Fibroblast of skin of left quadriceps (primary cell): ENCODE measurements at regions not wholly inside any gene's neighbourhood (a gene's known extent, or its start where the extent isn't known, plus 50 kb on each side); places are given as distances from the start of the nearest gene placed in this dataset.

Experiments used
- DNase-seq, 2 experiments: peaks; one replicate each; pipeline ENCODE4 v3.0.0-alpha.2; 2013; ENCODE audit warnings: low read depth in 2 of 2

DNA sequence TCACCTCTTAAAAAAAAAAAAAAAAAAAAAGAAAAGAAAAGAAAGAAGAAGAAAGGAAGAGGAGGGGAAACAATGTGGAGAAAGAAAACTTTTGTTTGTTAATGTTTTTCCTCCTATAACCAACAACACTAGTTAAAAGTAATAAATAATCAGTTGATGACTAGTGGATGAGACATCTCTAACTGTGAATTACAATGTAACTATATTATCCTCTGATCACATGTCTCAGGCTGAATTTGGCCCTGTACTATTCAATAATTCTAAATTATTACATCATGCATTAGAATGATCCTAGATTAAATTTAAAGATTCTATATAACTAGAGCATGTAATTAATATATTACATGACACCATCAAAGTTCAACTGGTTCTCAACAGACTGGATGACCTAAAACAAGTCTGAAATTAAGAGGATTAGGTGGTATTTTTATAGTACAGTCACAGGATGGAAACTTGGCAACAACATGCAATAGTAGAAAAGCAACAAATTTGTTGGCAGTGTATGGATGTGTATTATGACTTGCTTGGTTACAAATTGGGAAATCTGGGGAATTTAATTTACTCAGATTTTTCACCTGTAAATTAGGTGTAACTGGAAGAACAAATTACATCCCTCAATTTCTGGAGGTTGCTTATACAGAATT is 269.3 kb upstream of the SETBP1 start:
- DNase-seq: no peak

DNA sequence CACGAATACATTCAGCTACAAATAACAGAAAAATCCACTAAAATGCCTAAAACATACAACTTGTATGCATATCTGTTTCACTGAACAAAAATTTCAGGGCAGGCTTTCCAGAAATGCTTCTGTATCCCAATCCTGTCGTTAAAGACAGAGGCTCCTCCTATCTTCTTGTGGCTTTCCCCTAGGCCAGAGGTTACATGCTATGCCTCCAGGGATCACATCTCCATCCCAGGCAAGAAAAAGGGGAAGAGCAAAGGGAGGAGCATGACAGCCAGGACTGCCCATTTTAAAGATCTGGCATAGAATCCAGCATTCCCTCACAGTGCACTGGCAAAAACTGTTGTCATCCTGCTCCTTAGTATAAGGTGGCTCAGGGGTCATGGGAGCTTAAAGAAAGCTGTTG is 268.7 kb upstream of the SETBP1 start:
- DNase-seq: no peak

DNA sequence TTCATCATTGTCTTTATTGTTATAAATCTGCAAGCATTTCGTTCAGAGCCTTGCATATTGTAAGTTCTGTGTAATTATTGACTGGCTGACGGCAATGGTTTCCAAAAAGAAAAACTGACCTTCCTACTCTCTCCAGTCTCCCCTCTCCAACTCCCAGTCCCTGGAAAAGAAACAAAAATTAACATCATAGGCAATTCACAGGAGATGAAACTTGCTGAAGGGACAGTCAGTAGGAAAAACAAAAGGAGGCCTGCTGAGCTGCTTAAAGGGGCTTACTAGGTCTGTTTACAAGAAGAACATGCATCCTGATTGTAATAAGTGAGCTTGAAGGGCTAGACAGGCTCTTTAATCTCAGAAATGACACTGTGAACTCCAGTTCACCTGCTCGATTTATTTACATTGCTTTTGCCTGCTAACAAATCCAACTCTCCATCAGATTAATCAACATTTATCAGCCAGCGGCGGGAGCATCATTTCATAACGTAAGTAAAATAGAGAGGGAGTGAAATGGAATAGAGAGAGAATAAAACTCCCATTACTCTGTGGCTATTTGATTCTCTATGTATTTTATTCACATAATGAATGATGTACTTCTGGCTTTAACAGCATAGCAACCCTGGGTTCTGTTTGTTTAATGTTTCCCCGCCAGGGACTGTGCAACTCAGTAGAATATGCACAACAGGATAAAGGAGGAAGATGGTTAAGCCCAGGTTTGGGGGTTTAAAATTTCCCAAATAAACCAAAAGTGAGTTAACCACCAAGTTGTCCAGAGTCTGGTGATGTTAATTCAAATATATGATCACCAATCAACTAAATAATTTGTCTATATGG is 256.7 kb upstream of the SETBP1 start:
- no peak for DNase-seq

DNA sequence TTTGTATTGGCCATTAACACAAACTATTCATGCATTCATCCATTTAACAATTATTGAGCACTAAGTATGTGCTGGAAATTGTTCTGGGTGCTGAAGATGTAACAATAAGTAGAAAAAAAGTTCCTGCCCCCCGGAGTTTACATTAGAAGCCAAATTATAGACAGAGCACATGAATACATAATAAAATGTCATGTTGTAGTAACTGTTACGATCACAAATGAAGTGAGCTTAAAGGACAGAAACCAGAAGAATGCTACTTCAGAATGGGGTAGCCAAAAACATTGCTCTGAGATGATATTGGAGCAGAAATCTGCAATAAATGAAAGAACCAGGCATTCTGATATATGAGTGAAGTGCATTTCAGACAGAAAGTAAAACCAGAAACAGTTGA is 256.0 kb upstream of the SETBP1 start:
- no peak for DNase-seq

DNA sequence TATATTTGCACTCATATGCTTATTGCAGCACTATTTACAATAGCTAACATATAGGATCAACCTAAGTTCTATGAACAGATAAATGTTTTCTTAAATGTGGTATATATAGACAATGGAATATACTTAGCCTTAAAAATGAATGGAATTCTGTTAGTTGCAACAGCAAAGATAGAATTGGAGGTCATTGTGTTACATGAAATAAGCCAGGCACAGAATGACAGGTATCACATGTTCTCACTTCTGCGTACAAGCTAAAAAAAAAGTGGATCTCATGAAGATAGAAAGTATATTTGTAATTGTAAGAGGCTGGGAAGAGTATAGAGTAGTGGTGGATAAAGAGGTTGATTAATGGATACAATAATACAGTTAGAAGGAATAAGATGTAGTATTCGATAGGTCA is 255.5 kb upstream of the SETBP1 start:
- DNase-seq: no peak

DNA sequence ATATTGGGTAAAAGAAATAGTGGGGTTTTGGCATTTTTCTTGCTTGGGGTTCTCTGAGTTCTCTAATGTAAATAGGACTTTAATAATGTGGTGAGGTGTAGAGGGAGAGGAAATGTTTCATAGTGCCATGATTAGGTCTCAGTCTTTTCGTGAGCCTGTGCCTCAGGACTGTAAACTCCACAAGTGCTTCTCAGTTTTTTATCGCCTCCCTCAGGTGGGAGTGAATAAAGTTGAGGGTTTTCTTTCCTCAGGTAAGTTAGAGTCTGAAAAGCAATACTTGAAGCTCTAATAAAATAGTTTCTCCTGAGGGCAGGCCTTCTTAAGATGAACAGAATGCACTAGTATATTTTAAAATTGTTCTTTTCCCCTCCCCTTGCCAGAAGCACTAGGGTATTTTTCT is 243.1 kb upstream of the SETBP1 start:
- DNase-seq: no peak

DNA sequence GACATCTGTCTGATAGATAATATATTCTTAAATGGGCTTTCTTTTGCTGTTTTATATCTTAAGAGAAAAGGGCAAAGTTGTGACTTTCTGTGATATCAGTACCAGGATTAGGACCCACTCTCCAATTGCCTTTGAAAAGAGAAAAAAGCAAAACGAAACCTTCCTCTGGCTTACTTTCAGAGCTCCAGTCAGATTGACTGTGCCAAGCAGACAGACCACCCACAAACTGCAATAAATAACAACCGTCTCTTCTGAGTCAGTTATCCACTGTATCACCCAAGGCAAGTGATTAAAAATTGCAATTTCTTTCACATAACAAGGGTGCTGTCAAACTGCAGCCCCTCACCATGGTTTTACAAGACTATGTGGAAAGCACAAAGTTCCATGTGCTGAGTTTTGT is 230.5 kb upstream of the SETBP1 start:
- DNase-seq: no peak

DNA sequence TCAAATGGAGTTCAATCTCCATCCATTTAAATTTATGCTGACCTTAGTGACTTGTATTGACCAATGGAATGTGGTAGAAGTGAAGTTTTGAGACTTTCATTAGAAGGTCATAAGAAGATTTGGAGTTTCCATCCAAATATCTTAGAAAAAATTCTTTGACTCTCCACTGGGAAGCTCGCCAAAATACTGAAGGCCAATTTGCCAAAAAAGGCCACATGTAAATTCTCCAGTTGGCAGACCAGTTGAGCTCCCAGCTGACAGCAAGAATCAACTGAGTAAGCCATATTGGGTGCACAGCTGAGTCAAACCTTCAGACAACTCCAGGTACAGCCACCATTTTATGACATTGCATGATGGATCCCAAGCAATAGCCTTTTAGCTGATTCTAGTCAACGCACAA is 228.3 kb upstream of the SETBP1 start:
- peak; percentile 10 for DNase-seq

DNA sequence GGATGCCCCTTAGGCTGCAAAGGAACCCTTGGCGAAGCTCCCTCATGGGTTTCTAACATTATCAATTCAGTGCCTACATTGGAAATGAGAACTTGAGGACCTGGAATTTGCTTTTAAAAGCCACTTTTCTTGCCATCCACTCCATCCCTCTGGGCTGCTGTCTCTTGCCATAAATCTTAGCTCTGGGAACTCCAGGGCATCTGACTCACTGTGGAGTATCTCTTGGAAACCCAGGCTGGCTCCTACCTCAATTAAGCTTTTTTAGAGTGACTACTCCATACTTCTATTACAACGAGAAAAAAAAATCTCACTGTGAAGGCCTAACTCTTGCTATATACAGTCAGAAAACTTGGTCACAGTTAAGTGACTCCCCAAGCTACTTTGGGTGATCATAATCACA is 227.2 kb upstream of the SETBP1 start:
- DNase-seq: no peak

DNA sequence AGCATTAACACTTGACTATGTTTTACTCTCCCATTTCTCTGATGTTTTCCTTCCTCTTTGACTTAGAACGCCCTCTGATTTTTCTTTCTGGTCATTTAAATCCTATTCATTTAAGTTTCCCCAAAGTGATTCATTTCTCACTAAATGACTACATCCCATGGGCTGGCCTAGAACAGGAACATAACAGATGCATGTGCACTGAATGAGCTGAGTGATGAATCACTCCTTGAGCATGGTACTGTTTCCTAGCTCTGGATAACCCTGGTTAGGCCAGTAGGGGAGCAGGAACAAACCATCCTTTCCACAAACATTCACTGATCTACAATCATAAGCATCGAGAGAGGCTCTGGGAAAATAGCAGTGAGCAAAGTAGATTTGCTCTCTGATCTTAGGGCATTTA is 221.9 kb upstream of the SETBP1 start:
- DNase-seq: peak; percentile 60 to 61

DNA sequence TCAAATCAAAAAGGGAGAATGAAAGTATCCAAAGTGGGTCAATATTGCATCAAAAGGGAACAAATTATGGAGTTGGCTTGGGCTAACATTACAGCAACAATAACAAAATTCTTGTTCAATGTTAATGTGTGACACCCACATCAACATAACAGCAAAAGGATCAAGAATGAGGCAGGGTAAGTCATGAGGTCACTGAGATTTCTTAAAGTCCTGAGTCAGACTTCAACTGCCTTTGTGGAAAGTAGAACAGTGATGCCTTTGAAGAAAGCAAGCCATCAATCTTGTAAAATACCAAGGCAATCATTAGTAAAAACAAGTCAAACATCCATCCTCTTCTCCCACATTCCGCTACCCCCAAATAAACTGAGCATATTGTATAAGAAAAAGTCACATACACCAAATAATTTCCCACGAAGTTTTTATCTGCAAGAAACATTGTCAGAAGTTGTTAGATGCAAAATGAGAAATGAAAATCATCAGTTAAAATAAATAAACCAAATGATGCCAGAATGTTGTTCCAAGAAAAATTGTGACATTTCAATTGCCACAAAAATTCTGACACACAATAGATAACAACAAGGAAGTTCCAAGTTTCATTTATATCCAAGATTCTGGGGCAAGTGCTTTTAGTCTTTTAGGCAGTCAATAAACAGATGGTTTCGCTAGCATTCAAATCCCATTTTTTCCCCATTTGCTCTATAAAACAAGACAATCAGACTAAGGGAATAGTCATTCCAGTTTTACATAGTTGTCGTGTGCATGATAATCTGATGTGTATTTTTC is 216.1 kb upstream of the SETBP1 start:
- no peak for DNase-seq

DNA sequence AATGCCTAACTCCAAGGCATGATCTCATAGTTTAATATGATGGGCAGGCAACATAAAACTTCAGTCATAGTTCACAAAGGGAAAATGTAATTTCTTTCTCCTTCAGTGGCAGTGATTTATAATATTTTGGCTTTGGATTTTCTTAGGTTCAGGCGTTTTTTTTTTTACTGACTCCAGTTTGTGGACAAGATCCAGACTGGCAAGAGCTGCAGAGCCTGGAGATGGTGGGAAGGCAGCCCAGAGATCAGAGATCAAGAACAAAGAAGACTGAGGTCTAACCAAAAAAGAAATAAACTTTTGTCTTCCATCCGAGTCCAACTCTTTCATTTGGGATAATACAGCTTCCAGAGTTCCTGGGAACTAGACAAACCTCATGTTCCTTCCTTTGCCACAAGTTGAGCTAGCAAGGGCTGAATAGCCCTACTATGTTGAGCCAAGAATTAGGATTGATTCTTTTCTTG is 215.3 kb upstream of the SETBP1 start:
- no peak for DNase-seq

DNA sequence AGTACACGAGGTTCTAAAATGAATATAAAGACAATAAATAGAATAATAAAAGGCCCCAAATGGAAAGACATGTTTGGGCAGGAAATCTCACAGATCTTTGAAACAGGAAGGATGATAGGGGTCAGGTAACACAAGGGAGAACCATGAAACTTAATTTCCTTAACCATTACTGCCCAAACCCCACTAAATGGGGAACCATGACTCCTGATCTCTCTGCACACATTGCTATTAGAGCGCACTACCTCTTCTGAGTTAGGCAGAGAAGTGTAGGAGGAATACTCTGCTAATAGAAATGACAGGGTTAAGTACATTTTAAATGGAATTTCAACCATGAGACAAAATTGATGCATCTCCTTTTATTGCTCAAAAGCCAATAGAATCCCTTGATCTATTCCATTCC is 213.7 kb upstream of the SETBP1 start:
- no peak for DNase-seq

DNA sequence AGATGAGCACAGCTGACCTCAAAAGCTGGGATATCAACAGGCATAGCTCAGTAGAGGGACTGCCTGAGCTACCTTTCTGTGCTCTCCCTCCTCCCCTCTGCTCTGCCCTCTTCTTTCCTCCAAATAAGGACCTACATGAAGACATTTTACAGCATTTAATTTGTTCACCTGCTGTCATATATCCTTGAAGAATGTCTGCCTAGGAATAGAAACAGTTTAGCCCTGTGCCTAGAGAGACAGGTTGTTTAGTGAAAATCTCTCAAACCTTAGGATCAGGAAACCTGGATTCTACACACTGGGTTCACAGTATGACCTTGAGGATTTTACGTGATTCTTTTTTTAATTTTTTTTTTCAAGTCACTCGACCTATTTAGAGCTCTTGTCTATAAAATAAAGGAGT is 213.0 kb upstream of the SETBP1 start:
- no peak for DNase-seq

DNA sequence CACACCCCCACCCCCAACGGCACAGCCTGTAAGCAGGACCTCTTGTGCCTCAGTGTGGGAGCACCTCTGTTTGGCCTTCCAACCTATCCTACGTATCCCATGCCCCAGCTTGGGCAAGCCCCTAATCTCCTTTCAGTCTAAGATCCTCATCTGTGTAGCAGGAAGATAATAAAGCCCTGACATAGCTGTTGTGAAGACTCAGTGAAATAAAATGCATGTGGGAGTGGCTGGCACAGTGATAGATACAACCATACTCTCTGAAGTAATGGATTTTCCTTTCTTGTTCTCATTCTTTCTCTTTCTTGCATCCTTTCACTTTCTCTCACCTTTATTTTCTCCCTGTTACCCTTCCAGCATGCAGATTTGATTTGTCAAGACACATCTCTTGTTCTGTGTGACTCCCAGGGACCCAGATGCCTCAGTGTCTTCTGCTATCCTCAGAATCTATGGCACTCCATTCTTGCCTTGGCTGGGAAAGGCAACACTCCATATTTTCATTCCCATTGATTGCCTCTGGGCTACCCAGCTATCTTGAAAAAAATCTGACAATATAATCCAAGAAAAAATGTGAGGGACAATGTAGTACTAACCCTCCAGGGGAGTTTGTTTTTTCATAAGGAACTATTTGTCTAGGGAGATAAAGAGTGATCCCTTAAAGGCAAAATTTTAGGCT is 207.2 kb upstream of the SETBP1 start:
- DNase-seq: no peak

DNA sequence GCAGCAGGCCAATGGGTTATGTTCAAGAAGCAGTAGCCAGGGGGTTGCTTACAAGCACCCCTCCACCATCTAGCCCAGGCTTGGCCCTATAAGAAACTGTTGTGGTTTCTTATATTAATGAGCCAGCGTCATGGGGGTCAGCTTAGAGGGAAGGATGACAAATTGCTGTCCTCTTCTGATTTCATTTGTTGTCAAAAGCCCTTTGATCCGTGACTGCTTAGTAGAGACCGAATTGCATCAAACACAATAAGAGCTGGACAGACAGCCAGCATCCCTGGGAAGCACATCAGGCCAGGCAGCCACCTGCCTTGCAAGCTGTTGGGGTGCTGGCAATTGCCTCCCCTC is 206.6 kb upstream of the SETBP1 start:
- DNase-seq: no peak

DNA sequence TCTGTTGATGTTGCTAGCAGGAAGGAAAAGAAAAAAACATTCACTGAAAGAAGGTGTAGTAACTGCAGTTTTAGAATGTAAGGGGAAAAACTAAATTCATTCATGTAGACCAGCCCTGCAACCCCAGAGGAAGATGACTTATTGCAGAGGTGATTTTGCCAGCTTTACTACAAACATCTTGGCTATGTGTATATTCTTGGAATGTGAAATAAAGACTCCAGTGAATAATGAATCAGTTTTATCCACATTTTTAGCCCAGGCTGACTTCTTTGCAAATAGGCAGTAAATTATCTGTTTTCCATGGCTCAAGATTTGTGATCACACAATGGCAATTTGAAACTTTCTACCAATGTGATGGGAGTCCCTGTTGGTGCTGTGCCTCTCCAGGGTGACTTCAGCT is 206.1 kb upstream of the SETBP1 start:
- DNase-seq: peak; percentile 16 to 28

DNA sequence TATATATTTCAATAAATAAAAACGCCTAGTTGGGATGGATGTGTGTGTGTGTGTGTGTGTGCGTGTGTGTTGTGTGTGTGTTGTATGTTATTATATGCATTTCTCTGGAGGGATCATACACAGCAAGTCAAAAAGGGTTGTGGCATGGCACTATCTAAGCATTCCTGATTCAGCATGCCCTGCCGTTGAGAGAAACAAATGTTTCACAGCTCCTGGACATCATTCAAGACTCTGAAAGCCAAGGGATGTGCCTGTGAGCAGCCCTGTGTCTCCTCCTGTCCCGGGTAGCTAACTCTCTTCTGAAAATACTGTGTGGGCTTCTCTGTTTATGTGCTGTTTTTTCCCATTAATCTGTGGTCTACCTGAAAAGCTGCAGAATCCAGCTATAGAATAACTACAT is 197.9 kb upstream of the SETBP1 start:
- no peak for DNase-seq

DNA sequence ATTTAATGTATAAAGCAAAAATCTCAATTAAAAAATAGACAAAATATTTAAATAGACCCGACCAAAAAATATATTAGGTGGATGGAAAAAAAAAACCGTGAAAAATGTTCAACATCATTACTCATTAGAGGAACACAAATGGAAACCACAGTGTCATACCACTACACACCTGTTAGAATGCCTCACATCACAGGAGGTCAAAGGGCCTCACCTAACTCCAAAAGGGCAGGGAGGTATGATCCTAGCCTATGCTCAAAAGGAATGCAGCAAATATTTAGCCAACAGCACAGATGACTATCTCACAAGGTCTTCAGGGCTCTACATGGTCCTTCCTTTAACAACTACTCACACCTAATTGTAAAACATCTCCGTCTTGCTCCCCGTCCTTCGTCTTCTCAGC is 185.5 kb upstream of the SETBP1 start:
- no peak for DNase-seq

DNA sequence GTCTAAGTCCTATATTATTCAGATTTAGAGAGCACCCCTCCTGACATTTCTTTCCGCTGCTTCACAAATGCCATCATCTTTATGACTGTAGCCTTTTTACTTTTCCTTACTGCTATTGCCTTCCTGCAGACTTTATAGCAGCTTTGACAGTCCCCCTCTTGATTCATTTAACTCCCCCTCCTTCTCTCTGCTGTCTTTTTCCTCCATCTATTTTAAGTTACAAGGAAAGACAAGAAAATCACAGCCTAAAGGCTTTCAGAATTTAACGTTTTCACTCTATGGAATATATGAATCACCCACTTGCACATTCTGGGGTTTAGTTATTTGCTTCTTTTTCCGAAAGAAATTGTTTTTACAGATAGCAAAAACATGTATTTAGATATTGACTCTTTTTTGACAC is 183.4 kb upstream of the SETBP1 start:
- no peak for DNase-seq

DNA sequence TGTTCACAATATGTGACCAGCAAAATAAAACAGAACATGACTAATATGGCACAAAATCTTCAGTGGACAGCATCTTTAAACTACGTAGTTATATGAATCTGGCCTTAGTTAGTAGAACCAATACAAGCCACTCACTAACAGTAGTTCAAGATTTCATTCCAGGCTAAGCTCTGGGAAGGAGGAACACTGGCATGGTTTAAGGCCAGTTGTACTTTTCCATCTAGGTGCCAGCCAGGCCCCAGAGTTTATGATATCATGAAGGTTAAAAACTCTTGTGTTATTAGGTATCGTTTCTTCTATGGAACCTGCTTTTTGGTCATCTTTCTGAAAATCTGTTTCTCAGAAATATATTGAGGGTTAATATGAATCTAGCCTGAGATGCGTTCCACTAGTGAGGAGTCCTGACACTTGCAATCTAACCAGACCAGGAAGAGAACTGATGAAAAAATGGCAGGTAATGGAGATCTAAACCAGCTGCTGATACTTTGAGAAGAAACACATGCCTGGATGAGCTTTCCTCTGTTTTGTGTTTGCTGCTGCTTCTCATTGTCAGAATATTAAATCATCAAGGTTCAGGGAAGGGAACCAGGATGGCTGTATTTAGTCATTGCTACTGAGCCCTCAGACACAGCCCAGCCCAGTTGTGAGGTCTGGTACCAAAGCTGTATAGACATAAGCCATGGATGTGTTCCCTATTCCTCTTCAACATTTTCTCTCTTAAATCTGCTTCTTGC is 182.8 kb upstream of the SETBP1 start:
- DNase-seq: no peak
